K562 (cell line): ENCODE measurements at regions not wholly inside any gene's neighbourhood (a gene's known extent, or its start where the extent isn't known, plus 50 kb on each side); places are given as distances from the start of the nearest gene placed in this dataset.
A peak's percentile ranks its signal among the peaks of the same experiment; 100 is the strongest.

ENCODE experiments used
- ARNT ChIP-seq, 2 experiments: fragments of 450-650 bp; IDR thresholded peaks; 2 replicates each; pipeline ENCODE4 v1.6.1; 2016; ENCODE audit warnings: mild to moderate bottlenecking in 1 of 2
- BRF1 ChIP-seq: IDR thresholded peaks from 3 replicates; pipeline ENCODE4 v1.6.1; 2011; ENCODE audit warnings: borderline replicate concordance, mild to moderate bottlenecking; ENCODE audit not compliant: insufficient read length; ENCODE audit errors: extremely low read depth
- CAMTA2 ChIP-seq: fragments of 250-450 bp; sonication (Bioruptor Pico); conservative IDR thresholded peaks from 2 replicates; pipeline ENCODE4 v1.5.1; 2022
- ESRRB ChIP-seq: fragments of 250-450 bp; sonication (Bioruptor Pico); IDR thresholded peaks from 2 replicates; pipeline ENCODE4 v1.5.0; 2020; ENCODE audit warnings: mild to moderate bottlenecking, moderate library complexity, borderline replicate concordance
- ETV6 ChIP-seq, 3 experiments: fragments of 150-350 bp in 1 of 3; sonication (generic) in 1 of 3; formaldehyde crosslinking in 1 of 3; IDR thresholded peaks; 2 replicates each; pipeline versions ENCODE4 v1.6.1 to v1.8.0; 2014 to 2022; ENCODE audit warnings: borderline replicate concordance in 2 of 3, low read depth in 2 of 3, antibody characterized with exemption in 1 of 3, low read length in 1 of 3, mild to moderate bottlenecking in 1 of 3, missing genetic modification reagents in 1 of 3
- GATAD2B ChIP-seq: fragments of 450-650 bp; IDR thresholded peaks from 2 replicates; pipeline ENCODE4 v1.6.1; 2017; ENCODE audit warnings: mild to moderate bottlenecking, borderline replicate concordance
- MEIS2 ChIP-seq: fragments of 450-650 bp; IDR thresholded peaks from 2 replicates; pipeline ENCODE4 v1.6.1; 2014; ENCODE audit warnings: mild to moderate bottlenecking; ENCODE audit not compliant: partially characterized antibody
- POLR3G ChIP-seq: IDR thresholded peaks from 2 replicates; pipeline ENCODE4 v1.6.1; 2011; ENCODE audit not compliant: insufficient read length, insufficient replicate concordance; ENCODE audit errors: extremely low read depth
- STAT5A ChIP-seq: IDR thresholded peaks from 2 replicates; pipeline ENCODE4 v1.6.1; 2012; ENCODE audit warnings: low read length, inconsistent platforms, borderline replicate concordance
- STAT5B ChIP-seq: fragments of 250-450 bp; sonication (Bioruptor Pico); IDR thresholded peaks from 2 replicates; pipeline ENCODE4 v1.8.0; 2021; ENCODE audit warnings: mild to moderate bottlenecking, inconsistent platforms
- XRCC3 ChIP-seq: fragments of 450-650 bp; IDR thresholded peaks from 2 replicates; pipeline ENCODE4 v1.6.1; 2017; ENCODE audit warnings: mild to moderate bottlenecking, moderate library complexity
- ZNF197 ChIP-seq: fragments of 200-800 bp; sonication (Bioruptor generic); IDR thresholded peaks from 2 replicates; pipeline ENCODE4 v1.6.1; 2016; ENCODE audit warnings: low read depth, missing genetic modification characterization, missing compliant biosample characterization
- ZNF347 ChIP-seq: fragments of 450-650 bp; formaldehyde crosslinking; IDR thresholded peaks from 2 replicates; pipeline ENCODE4 v1.4.0; 2020; ENCODE audit warnings: low read depth, mild to moderate bottlenecking, moderate library complexity
- ZNF764 ChIP-seq: fragments of 250-450 bp; sonication (Bioruptor Pico); IDR thresholded peaks from 2 replicates; pipeline ENCODE4 v1.4.0; 2020; ENCODE audit warnings: low read depth, mild to moderate bottlenecking, moderate library complexity
- ZNF830 ChIP-seq: fragments of 250-450 bp; sonication (Bioruptor Pico); IDR thresholded peaks from 2 replicates; pipeline ENCODE4 v1.5.0; 2021; ENCODE audit warnings: mild to moderate bottlenecking
- TF ChIP-seq, protein P1 (sequence below), 2 experiments: fragments of 450-650 bp in 1 of 2; sonication (generic) in 1 of 2; formaldehyde crosslinking in 1 of 2; IDR thresholded peaks; 2 replicates each; pipeline versions ENCODE4 v1.7.1 to v1.9.0; 2016 to 2022; ENCODE audit warnings: inconsistent platforms in 1 of 2, mild to moderate bottlenecking in 1 of 2, missing genetic modification reagents in 1 of 2
- TF ChIP-seq, protein P2 (sequence below): sonication (generic); formaldehyde crosslinking; IDR thresholded peaks from 2 replicates; pipeline ENCODE4 v1.8.0; 2022; ENCODE audit warnings: mild to moderate bottlenecking, missing genetic modification reagents

DNA sequence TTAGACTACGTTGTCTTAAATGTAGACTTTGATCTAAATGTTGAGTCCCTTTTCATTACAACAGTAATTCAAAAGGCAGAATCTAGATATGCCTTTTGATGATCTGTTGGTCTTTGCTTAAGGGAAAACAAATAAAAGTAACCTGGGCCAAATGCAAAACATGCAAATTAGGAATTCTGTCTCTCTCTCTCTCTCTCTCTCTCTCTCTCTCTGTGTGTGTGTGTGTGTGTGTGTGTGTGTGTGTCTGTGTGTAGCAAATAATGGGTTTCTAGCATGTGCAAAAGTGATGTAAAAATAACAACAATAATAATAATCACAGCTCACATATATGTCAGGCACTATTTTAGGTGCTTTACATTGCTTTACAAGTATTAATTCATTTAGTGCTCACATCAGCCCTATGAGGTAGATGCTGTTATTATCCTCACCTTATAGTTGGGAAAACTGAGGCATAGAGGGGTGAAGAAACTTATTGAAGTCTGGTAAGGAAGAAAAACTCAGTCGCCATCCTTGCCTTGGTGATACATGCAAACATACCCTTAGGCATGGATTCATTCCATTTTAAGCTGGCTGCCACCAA, 160.3 kb upstream of the ZNF217 start (continued):
- TF ChIP-seq, protein P1, sequence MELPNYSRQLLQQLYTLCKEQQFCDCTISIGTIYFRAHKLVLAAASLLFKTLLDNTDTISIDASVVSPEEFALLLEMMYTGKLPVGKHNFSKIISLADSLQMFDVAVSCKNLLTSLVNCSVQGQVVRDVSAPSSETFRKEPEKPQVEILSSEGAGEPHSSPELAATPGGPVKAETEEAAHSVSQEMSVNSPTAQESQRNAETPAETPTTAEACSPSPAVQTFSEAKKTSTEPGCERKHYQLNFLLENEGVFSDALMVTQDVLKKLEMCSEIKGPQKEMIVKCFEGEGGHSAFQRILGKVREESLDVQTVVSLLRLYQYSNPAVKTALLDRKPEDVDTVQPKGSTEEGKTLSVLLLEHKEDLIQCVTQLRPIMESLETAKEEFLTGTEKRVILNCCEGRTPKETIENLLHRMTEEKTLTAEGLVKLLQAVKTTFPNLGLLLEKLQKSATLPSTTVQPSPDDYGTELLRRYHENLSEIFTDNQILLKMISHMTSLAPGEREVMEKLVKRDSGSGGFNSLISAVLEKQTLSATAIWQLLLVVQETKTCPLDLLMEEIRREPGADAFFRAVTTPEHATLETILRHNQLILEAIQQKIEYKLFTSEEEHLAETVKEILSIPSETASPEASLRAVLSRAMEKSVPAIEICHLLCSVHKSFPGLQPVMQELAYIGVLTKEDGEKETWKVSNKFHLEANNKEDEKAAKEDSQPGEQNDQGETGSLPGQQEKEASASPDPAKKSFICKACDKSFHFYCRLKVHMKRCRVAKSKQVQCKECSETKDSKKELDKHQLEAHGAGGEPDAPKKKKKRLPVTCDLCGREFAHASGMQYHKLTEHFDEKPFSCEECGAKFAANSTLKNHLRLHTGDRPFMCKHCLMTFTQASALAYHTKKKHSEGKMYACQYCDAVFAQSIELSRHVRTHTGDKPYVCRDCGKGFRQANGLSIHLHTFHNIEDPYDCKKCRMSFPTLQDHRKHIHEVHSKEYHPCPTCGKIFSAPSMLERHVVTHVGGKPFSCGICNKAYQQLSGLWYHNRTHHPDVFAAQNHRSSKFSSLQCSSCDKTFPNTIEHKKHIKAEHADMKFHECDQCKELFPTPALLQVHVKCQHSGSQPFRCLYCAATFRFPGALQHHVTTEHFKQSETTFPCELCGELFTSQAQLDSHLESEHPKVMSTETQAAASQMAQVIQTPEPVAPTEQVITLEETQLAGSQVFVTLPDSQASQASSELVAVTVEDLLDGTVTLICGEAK (IDR thresholded peaks at IDR 0.05) = no peak
- TF ChIP-seq, protein P1 (CRISPR knock-in tag; IDR thresholded peaks at IDR 0.05) = no peak
- TF ChIP-seq BRF1 (no peak), XRCC3 (no peak), ZNF830 (CRISPR knock-in tag) (no peak), CAMTA2 (no peak), POLR3G (no peak), ZNF764 (CRISPR knock-in tag) (no peak), STAT5A (0 out of 2 replicates have a peak, but pooled peaks have one; percentile 14), MEIS2 (no peak), STAT5B (CRISPR knock-in tag) (no peak), ETV6 (IDR thresholded peaks at IDR 0.05; ENCODE audit: borderline replicate concordance in 1 of 2, low read depth in 2 of 2, low read length in 1 of 2) (no peak), ETV6 (CRISPR knock-in tag; IDR thresholded peaks at IDR 0.05; ENCODE audit: borderline replicate concordance) (no peak), ESRRB (no peak), ARNT (IDR thresholded peaks at IDR 0.05) (peak; percentile 64 to 92; a peak in 3 of 4 replicates), ZNF347 (no peak), ZNF197 (CRISPR knock-in tag) (0 out of 2 replicates have a peak, but pooled peaks have one; percentile 44), GATAD2B (no peak)
- TF ChIP-seq, protein P2, sequence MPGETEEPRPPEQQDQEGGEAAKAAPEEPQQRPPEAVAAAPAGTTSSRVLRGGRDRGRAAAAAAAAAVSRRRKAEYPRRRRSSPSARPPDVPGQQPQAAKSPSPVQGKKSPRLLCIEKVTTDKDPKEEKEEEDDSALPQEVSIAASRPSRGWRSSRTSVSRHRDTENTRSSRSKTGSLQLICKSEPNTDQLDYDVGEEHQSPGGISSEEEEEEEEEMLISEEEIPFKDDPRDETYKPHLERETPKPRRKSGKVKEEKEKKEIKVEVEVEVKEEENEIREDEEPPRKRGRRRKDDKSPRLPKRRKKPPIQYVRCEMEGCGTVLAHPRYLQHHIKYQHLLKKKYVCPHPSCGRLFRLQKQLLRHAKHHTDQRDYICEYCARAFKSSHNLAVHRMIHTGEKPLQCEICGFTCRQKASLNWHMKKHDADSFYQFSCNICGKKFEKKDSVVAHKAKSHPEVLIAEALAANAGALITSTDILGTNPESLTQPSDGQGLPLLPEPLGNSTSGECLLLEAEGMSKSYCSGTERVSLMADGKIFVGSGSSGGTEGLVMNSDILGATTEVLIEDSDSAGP (CRISPR knock-in tag) = no peak
